NCI-H226 (cell line): ENCODE measurements at regions not wholly inside any gene's neighbourhood (a gene's known extent, or its start where the extent isn't known, plus 50 kb on each side); places are given as distances from the start of the nearest gene placed in this dataset.

Source experiments
- DNase-seq: peaks from one replicate; pipeline ENCODE4 v3.0.0-alpha.2; 2015

DNA sequence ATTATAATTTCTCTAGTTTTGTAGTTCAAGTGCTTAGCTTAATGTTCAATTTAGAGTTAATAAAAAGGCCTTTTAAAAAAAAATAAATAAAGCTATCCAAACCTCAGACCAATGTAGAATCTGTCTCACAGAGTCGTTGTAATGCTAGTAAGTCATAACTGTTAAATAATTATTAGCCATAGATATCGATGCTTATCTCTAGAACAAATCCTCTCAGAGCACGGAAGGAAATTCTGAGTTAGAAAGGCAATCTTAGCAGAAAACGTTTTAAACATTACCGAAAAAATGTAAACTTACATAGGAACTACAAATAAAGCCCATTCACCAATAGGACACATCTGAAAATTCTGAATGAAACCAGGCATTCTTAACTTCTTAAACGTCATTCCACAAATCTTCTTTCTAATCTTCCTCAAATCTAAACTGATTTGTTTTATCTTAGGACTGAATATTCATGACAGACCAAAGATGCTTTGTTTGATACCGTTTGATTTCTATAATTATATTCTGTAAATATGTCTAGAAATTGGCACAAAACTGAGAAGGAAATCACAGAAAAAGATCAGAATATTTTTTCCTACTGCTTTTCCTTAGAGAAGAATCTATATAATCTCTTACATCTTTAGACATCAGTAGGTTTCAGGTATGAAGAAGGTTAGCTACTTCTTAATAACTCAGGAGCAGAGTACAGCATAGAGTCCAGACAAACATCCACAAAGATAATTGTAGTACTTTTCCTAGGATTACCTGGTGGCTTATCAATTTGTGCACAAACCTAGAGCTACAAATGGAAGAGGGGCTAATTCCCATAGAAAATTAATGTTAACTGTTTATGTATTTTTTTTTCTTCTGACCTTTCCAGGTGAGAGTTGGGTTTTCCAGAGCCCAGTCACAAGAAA, 140.7 kb downstream of the BTC start:
- no peak for DNase-seq

DNA sequence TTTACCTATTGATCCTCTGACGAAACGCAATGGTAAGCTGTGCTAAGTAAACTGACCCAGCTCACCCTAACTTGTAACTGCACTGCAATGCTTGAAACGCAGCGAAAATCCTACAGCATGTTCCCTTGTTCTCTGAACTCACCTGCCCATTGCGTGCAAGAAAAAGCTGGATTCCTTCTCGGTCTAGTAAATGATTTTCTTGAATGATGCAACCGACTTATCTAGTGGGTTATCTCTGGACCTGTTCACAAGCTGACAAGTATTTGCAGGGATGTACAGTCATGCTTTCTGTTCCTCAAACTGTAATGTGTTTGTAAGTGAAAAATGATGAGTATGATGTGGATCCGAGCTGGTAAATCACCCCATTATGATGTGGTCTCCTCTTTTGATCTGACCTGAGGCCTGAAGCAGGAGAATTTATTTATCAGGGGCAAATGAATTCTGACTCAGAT, 140.1 kb downstream of the BTC start:
- DNase-seq, result peak; percentile 69

DNA sequence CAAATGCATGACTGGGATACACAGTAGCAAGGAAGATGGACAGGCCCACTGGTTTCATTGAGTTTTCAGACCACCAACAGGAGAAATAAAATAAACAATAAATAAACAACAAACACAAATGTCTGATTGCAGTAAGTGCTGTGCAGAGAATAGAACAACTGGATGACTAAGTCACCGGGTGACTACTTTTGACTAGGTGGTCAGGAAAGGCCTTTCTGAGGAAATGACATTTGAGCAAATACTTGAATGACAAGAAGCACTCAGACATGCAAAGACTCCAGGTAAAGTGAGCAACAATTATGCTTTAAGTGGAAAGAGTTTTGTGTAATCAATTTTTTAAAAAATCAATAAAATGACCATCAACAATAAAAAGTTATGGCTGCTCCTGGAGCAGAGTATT, 137.7 kb downstream of the BTC start:
- DNase-seq, result no peak

DNA sequence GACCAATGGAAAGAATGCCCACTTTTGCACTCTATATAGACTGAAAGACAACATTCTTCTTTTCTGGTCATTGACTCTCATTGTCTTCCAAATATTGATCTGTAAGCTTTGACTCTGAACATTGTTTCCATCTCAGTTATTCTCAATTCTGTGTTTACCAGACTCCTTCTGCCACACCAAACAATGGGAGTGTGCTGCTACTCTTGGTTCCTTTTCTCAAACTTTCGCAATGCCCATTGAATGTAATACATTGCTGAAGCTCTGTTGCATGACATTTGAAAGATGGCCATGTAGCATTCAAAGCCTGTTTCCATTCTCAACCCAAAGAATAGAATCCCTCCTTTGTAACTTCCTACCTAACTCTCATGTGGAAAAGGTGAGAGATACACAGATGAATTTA, 136.2 kb downstream of the BTC start:
- DNase-seq, result no peak

DNA sequence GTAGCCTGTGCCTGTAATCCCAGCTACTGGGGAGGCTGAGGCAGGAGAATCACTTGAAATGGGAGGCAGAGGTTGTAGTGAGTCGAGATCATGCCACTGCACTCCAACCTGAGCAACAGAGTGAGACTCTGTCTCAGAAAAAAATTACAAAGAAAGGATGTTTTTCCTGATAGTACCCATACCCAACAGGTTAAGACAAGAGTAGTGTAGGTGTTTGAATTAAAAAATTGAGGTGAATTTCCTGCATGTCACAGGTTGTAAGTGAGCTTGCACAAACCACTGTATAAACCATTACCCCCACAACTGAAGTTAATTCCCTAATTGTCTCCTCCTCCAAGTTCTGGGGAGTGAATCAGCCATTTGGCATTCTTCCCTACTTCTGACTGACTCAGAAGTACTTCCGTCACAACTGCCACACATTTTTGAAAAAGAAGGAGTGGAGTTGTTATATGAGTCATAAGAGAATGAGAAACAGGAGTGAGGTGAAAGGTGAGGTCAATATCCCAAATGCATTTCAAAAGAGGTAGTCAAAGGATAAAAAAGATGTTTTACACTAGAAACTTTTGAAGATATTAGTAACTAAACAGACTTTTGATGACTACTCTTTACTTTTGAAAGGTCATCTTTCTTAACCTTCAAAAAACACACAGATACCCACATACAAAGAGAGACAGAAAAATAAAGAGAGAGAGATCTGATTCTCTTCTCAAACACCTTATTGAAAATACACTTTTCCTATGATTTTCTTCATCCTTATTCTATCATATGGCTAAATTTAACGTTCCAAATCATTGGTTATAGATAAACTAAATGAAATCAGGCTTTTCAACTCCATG, 134.5 kb downstream of the BTC start:
- peak; percentile 90 for DNase-seq

DNA sequence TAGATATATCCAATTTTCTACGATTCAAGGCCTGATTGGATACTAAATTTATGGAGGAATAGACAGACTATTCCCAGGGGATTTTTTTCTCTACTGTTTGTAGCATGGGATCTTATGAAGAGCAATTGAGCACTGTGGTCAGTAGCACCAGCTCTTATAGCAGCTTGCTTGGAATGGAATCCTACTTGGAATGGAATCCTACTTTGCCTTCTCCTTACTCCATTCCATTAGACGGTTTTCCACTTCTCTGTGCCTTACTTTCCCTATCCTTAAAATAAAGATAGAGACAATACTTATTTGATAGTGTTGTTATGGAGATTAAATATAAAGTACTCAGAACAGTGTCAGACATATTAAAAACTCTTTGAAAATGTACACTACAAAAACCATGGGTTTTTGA, 133.5 kb downstream of the BTC start:
- no peak for DNase-seq

DNA sequence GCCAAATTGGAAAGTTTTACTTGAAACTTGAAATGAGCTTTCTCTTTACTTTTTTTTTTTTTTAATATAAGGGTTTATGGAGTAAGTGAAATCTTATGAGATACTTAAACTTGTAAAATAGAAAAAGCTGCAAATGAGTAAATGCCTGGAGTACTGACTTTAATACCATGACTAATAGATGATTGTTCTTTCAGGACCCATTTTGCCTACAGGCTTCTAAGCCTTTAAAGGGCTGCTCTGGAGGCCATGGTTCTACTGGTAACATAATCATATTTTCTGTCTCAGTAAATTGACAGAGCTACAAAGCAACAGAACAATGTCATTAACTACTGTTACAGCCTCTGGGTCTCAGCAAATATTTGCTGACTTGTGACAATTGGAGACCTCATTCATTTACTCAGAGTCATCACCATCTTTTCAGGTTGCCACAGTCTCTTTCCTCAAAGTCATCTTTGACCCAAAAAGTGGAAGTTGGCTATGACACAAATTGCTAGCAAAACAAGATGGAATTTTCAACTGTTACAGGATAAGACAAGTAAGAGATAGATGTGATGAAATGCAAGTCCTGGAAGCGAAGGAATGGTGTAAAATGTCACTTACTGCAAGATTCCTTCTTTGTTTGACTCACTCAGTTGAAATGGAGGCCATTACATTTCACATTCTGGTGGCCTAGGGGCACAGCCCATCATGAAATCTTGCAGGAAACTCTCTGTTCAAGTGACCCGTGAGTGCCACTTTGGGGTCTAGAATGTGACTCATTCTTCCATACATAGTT, 132.7 kb downstream of the BTC start:
- peak; percentile 26 for DNase-seq

DNA sequence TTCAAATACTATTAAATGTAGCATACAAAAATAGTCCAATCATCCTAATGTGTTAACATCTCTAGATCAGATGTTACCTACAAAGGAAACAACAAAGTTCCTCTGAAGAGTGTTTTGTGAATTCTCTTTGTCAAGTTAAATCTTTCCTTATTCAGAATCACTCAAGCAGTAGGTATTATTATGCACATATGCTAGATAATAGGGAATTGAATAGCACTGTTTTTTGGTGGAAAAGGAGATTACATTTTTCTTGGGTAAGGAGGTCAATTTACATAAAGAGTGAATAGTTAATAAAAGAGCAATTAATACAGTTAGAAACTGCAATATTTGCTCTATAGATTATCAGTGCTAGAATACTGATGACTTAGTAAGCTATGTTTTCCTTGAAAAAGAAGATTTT, 130.7 kb downstream of the BTC start:
- DNase-seq, result no peak

DNA sequence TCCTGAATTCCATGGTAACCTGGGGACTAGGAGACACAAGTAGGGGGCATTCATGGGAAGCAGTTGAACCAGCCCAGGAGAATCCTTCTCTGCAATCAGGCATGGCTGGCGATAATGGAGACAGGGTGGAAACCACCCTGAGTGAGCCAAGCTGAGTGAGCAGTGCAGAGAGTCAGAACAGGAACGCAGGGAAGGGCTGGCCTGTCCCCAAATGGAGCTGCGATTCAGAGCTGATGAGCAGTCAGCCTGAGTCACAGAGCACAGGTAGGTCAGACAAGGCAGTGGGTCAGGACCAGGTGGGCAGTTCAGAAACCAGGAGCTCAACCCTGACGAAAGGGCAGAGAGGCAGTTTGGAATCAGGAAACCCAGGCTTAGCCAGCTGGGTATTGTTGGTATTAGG, 129.0 kb downstream of the BTC start:
- DNase-seq, result no peak

DNA sequence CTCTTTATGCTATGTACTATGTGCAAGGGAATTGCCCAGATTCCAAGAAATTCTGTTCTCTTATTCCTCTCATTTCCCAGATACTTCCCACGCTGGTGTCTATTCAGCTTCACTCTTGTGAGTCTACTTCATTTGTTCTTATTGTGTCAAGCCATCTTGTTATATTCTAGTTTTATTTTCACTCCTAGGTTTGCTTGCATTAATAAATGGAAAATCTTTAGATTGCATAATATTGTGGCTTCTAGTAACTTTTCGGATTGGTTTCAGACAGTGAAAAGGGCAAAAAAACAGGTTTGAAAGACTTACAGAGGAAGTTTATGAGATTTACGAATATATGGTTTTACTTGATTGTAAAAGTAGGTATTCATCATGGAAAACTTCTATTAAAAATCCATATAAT, 128.4 kb downstream of the BTC start:
- DNase-seq, result no peak

DNA sequence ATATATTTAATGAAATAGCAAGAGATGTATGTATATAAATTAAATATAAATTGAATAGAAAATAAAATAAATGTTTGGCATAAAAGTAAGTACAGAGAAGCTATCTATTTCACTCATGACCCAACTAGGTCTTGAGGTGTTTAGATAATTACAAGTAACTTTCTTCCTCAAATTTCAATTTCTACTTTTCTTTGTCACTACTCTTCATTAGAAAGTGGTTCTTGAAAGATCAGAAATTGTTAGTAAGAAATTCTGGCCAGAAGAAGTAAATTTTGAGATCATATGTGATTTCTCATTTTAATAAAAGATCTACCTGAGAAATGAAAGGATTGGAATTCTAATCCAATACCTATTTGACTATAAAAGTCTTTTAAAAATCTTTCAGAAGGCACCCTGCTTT, 126.9 kb downstream of the BTC start:
- no peak for DNase-seq

DNA sequence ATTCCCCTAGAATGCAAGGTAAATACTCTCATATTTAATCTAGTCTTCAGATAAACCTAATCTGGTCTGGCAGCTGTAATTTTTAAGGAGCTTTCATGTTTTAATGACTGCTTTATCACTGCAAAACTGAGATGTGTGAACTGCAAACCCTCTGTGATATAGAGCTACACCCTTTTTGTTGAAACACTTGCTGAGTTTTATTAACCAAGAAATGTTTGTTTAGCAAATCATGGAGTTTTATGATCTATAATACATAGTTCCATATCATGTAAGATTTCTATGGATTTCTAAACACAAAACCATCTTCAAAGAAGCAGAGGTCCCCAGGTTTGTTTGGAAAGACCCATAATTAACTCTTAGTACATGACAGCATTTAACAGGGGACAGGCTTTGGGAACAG, 126.4 kb downstream of the BTC start:
- DNase-seq, result no peak

DNA sequence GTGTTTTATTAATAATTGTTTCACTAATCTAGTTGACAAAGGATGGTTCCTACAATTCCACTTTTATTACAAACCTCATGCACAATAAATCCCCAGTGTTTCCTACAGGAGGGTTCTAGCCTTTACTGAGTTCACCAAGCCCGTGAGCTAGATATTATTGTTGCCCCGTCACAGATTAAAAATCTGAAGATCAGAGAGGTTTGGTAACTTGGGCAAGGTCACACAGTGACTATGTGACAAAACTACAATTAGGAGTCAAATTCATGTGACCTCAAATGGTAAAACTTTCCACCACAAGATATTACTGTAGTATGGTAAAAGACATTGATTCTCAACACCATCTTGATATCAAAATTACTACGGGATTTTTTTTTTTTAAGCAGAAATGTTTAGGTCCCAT, 124.6 kb downstream of the BTC start:
- DNase-seq, result no peak

DNA sequence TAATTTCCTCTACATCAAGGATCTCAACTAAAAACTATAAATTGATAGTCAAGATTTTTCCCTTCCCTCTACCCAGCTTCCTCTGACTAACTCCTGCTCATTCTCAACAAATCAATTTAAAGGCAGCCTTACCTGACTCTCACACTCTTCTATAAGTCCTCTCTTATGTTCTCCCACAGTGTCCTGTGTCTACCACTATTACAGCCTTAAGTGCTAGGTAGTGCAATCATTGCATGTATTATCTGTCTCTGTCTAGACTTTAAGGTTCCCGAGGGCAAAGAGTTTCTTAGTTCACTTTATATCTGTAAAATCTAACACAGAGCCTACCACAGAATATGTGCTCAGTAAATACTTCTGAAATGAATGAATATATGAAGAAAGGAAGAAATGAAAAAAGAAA, 123.7 kb downstream of the BTC start:
- no peak for DNase-seq

DNA sequence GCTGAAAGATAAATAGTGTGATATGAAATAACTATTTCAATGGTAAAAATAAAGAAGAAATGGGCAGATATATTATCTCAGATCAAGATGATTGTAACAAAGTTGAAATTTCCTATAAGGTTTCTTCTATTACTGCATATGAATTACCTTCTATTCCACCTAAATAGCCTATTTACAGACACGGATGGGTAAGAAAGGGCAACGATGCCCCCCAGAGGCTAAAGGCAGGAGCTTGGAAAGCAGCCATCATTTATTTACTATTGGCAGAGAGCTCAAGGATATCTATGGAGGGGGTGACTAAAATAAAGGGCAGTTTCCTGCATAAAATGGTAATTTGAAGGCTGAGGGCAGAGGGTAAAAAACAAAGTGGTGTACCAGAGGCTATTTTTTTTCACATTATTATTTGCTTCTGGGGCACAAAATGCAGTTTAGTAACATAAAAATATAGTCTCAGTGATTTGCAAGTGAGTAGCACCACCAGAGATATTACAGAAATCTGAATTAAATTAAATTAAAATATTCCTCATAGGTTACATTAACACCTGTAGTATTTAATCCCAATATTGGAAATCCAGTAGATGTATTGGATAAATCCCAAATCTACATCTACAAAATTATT, 123.1 kb downstream of the BTC start:
- DNase-seq, result peak; percentile 45

DNA sequence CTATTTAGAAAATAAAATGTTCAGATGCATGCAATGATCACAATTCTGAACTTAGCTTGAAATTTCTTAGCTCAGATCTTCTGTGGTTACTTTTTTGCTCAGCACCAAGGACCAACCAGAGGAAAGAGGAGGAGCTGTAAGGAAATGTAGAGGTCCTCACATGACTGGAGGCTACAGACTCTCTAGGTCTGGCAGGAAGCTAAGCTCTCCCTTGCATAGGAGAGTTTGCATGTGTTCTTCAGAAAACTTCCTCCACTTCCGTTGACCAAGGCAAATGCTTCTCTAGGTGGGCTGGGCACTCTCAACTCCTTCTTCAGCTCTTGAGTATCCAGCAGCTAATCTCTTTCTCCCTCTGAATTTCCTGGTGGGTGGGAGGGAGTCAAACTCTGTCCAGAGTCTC, 119.6 kb downstream of the BTC start:
- DNase-seq, result no peak

DNA sequence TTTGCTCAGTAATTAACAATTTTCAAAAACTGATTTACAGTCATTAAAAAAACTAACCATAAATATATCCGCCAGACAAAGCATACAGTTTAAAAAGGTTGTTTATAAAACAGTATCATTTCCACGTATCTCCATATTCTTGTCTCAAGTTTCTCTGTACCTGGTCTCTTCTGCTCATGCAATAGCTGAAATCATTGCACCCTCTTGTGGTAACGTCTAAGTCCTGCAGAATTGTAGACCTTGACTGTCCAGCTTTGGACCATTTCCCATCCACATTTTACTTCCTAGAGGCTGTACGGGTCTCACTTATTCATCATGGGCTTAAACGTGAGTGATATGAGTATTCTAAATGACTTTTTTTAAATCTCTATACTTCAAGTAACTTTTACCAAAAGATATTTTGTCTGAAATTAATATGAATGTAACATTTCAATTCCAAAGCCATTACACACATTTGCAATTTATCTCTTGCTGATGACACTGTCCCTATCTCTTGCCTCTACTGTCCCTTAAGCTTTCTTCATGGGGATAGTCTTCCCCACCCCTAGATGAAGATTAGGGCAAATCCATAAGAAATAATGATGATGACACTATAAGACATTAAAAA, 118.5 kb downstream of the BTC start:
- DNase-seq, result peak; percentile 27

DNA sequence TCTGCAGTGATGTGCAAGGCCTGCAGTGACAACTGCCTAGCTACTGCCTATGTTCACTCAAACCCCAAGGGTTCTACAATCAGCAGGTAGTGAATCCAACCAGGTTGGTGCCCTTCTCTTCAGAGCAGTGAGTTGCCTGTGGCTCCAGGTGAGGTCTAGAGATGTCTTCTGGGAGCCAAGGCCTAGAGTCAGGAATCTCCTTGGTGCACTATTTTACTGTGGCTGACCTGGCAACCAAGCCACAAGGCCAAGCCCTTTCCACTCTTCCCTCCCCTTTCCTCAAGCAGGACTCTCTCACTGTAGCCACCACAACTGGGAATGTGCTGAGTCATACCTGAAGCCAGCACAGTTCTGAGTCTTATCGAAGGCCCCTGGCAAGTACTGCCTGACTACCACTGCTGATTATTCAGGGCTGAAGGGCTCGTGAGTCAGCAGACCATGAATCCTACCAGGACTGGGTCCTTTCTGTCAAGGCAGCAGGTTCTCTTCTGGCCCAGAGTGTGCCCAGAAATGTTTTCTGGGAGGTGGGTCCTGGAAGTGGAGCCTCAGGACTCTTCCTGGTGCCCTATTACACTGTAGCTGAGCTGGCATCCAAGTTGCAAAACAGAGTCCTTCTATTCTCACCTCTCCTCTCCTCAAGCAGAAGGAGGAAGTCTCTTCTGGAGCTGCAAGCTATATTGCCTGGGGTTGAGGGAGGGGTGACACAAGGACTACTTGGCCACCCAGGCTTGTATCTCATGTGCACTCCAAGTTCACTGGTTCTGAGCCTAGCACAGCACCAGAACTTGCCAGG, 111.6 kb downstream of the BTC start:
- DNase-seq, result peak; percentile 96

DNA sequence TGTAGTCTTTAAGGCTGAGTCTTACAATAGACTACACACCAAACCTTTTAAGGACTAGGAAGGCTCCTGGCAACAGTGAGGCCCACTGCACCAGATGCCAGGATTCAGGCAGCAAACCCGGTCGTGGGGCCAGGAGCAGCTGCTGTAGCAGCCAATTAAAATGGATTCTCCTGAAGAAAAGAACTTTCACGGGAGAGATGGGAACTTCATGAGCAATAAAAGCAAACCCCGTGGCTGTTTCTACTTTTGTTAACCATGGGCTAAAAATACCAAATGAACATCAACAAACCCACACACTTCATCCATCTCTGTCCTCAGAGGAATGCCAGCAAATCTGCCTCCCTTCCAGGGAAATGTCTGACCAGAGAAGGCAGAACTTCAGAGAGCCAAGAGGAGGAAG, 101.4 kb downstream of the BTC start:
- no peak for DNase-seq
